ENCODE measurements at regions not wholly inside any gene's neighbourhood (a gene's known extent, or its start where the extent isn't known, plus 50 kb on each side); places are given as distances from the start of the nearest gene placed in this dataset.

- ChIA-PET CTCF (no interaction called here), POLR2A (no interaction called here)
- TF ChIP-seq ZNF785 (tag by site-specific recombination; IDR thresholded peaks at IDR 0.05) (no peak), ZNF777 (tag by site-specific recombination; IDR thresholded peaks at IDR 0.05; ENCODE audit: borderline replicate concordance) (no peak), ZNF600 (tag by site-specific recombination; IDR thresholded peaks at IDR 0.05) (no peak), ZBTB1 (tag by site-specific recombination; IDR thresholded peaks at IDR 0.05) (no peak), ZNF155 (tag by site-specific recombination; IDR thresholded peaks at IDR 0.05) (no peak), ZNF37A (tag by site-specific recombination; IDR thresholded peaks at IDR 0.05) (no peak), ZNF10 (tag by site-specific recombination; IDR thresholded peaks at IDR 0.05) (no peak), ZFP3 (tag by site-specific recombination; IDR thresholded peaks at IDR 0.05; ENCODE audit: low read depth) (no peak), AEBP2 (tag by site-specific recombination; IDR thresholded peaks at IDR 0.05; ENCODE audit: borderline replicate concordance) (no peak), INSM2 (tag by site-specific recombination; IDR thresholded peaks at IDR 0.05) (no peak), ATF2 (tag by site-specific recombination; IDR thresholded peaks at IDR 0.05; ENCODE audit: low read depth) (no peak)
- Histone ChIP-seq H3K4me1 (ENCODE audit: control insufficient read depth, insufficient read depth, low read length) (no peaks in the 10 kb centered on the region), H3K36me3 (ENCODE audit: control insufficient read depth in 2 of 2, insufficient read depth in 1 of 2, low read length in 2 of 2) (no peaks in the 10 kb centered on the region), H3K9me3 (ENCODE audit: control insufficient read depth, insufficient read depth, low read depth, low read length) (no peaks in the 10 kb centered on the region), H3K27ac (ENCODE audit: extremely low read depth, low read depth, low read length) (no peak overlapping the region), H3K4me3 (ENCODE audit: low read depth, low read length) (no peak overlapping the region)
These were observed 257.8 kb upstream of the TUSC1 start for GRCh38 chr9:25936031-25936430.

- no peaks in the 10 kb centered on the region for H3K9me3 ChIP-seq (ENCODE audit: control insufficient read depth, insufficient read depth, low read depth, low read length)
- H3K27ac ChIP-seq (ENCODE audit: extremely low read depth, low read depth, low read length): no peak overlapping the region
- H3K36me3 ChIP-seq (ENCODE audit: control insufficient read depth in 2 of 2, insufficient read depth in 1 of 2, low read length in 2 of 2): no peaks in the 10 kb centered on the region
- no peak overlapping the region for H3K4me3 ChIP-seq (ENCODE audit: low read depth, low read length)
- CTCF ChIA-PET: no interaction called here
- POLR2A ChIA-PET: no interaction called here
- H3K4me1 ChIP-seq (ENCODE audit: control insufficient read depth, insufficient read depth, low read length): no peaks in the 10 kb centered on the region
- TF ChIP-seq BCL11A (tag by site-specific recombination; IDR thresholded peaks at IDR 0.05; ENCODE audit: low read depth): no peak
- no peak for TF ChIP-seq ZNF488 (tag by site-specific recombination; IDR thresholded peaks at IDR 0.05)
- TF ChIP-seq PRDM2 (tag by site-specific recombination; IDR thresholded peaks at IDR 0.05; ENCODE audit: borderline replicate concordance): no peak
- no peak for TF ChIP-seq ZNF513 (tag by site-specific recombination; IDR thresholded peaks at IDR 0.05)
- TF ChIP-seq ZNF24 (tag by site-specific recombination; IDR thresholded peaks at IDR 0.05): no peak
- TF ChIP-seq ZFP69B (tag by site-specific recombination; IDR thresholded peaks at IDR 0.05): no peak
- TF ChIP-seq ZNF707 (tag by site-specific recombination; IDR thresholded peaks at IDR 0.05): no peak
- TF ChIP-seq TRIM28 (IDR thresholded peaks at IDR 0.05; ENCODE audit: borderline replicate concordance, low read length): no peak
- TF ChIP-seq SP2 (tag by site-specific recombination; IDR thresholded peaks at IDR 0.05): no peak
- no peak for TF ChIP-seq ZNF354C (tag by site-specific recombination; IDR thresholded peaks at IDR 0.05; ENCODE audit: borderline replicate concordance, low read depth)
- TF ChIP-seq ZBTB21 (tag by site-specific recombination; IDR thresholded peaks at IDR 0.05): no peak
- no peak for TF ChIP-seq ZBTB20 (tag by site-specific recombination; IDR thresholded peaks at IDR 0.05)
These were observed 256.9 kb upstream of the TUSC1 start for GRCh38 chr9:25935188-25935587.

Data from HEK293 (cell line).